ENCODE measurements at regions not wholly inside any gene's neighbourhood (a gene's known extent, or its start where the extent isn't known, plus 50 kb on each side); places are given as distances from the start of the nearest gene placed in this dataset.

DNA sequence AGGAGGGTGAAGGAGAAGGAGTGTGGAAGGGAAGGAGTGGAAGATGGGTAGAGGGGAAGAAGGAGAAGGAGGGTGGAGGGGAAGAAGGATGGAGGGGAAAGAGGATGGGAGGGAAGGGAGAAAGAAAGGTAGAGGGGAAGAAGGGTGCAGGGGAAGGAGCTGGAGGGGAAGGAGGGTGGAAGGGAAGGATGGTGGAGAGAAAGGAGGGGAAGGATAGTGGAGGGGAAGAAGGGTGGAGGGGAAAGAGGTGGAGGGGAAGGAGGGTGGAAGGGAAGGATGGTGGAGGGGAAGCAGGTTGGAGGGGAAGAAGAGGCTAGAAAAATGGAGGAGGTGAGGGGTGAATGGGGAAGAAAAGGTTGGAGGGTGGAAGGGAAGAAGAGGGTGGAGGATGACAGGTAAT, 927.9 kb downstream of the UQCRFS1 start:
- ATAC-seq (ENCODE audit: insufficient number of reproducible peaks, low FRiP score, low read depth) (no peak), DNase-seq (ENCODE audit: low spot score) (no peak)
- H3K27me3 ChIP-seq (replicated peaks; ENCODE audit: insufficient read depth): no peaks in the 10 kb centered on the region
- H3K4me1 ChIP-seq (ENCODE audit: control insufficient read depth in 1 of 2, low read depth in 2 of 2): no peaks in the 10 kb centered on the region
- no peaks in the 10 kb centered on the region for H3K36me3 ChIP-seq
- no peaks in the 10 kb centered on the region for H3K9me3 ChIP-seq
- TF ChIP-seq, protein P1, sequence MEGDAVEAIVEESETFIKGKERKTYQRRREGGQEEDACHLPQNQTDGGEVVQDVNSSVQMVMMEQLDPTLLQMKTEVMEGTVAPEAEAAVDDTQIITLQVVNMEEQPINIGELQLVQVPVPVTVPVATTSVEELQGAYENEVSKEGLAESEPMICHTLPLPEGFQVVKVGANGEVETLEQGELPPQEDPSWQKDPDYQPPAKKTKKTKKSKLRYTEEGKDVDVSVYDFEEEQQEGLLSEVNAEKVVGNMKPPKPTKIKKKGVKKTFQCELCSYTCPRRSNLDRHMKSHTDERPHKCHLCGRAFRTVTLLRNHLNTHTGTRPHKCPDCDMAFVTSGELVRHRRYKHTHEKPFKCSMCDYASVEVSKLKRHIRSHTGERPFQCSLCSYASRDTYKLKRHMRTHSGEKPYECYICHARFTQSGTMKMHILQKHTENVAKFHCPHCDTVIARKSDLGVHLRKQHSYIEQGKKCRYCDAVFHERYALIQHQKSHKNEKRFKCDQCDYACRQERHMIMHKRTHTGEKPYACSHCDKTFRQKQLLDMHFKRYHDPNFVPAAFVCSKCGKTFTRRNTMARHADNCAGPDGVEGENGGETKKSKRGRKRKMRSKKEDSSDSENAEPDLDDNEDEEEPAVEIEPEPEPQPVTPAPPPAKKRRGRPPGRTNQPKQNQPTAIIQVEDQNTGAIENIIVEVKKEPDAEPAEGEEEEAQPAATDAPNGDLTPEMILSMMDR (IDR thresholded peaks at IDR 0.05): no peak
- no peak overlapping the region for H3K27ac ChIP-seq
- H3K4me3 ChIP-seq: no peak overlapping the region

DNA sequence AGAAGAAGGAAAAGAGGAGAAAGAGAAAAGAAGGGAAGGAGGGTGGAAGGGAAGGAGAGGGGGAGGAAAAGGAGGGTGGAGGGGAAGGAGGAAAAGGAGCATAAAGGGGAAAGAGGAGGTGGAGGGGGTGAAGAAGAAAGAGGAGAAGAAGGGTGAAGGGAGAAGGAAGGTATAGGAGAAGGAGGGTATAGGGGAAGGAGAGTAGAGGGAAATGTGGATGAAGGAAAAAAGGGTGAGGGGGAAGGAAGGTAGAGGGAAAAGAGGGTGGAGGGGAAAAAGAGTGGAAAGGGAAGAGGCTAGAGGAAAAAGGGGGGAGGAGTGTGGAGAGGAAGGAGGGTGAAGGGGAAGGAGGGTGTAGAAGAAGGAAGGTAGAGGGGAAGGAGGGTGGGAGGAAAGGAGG, 928.6 kb downstream of the UQCRFS1 start:
- Histone ChIP-seq H3K4me3 (no peak overlapping the region), H3K27ac (no peak overlapping the region), H3K36me3 (no peaks in the 10 kb centered on the region), H3K27me3 (replicated peaks; ENCODE audit: insufficient read depth) (no peaks in the 10 kb centered on the region), H3K9me3 (no peaks in the 10 kb centered on the region), H3K4me1 (ENCODE audit: control insufficient read depth in 1 of 2, low read depth in 2 of 2) (no peaks in the 10 kb centered on the region)
- ATAC-seq (ENCODE audit: insufficient number of reproducible peaks, low FRiP score, low read depth) (no peak), DNase-seq (ENCODE audit: low spot score) (no peak)
- TF ChIP-seq, protein P1 (IDR thresholded peaks at IDR 0.05): no peak

DNA sequence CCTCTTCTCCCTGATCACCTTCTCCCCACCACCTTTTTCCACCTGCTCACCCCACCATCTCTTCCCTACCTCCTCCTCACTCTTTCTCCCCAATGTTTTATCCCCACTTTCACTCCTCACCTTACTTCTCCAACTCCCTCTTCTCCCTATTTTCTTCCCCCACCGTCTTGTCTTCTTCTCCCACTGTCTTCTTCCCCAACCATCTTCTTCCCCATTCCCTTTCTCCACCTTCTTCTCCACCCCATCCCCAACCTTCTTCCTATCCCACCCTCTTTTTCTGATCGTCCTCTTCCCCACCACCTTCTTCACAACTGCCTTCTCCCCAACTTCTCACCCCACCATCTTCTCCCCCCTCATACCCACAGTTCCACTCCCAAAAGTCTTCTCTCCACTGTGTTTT, 929.4 kb downstream of the UQCRFS1 start:
- no peaks in the 10 kb centered on the region for H3K27me3 ChIP-seq (replicated peaks; ENCODE audit: insufficient read depth)
- H3K4me1 ChIP-seq (ENCODE audit: control insufficient read depth in 1 of 2, low read depth in 2 of 2): no peaks in the 10 kb centered on the region
- no peaks in the 10 kb centered on the region for H3K36me3 ChIP-seq
- H3K4me3 ChIP-seq: no peak overlapping the region
- ATAC-seq (ENCODE audit: insufficient number of reproducible peaks, low FRiP score, low read depth): no peak
- H3K9me3 ChIP-seq: no peaks in the 10 kb centered on the region
- DNase-seq (ENCODE audit: low spot score): no peak
- no peak overlapping the region for H3K27ac ChIP-seq
- TF ChIP-seq, protein P1 (IDR thresholded peaks at IDR 0.05): no peak

DNA sequence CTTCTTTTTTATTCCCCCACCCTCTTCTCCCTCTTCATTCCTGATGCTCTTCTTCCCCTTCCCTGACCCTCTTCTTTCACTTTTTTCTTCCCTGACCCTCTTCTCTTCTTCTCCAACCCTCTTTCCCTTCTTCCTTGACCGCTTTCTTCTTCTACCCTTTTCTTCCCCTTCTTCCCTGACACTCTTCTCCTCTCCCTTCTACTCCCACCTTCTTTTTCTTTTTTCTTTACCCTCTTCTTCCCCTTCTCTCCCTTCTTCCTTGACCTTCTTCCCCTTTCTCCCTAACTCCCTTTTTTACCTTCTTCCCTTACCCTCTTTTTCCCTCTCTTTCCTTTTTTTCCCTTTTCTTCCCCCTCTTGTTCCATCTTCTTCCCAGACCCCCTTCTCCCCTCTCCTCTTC, 931.3 kb downstream of the UQCRFS1 start:
- TF ChIP-seq, protein P1 (IDR thresholded peaks at IDR 0.05): no peak
- Histone ChIP-seq H3K4me1 (ENCODE audit: control insufficient read depth in 1 of 2, low read depth in 2 of 2) (no peaks in the 10 kb centered on the region), H3K36me3 (no peaks in the 10 kb centered on the region), H3K4me3 (no peak overlapping the region), H3K9me3 (no peaks in the 10 kb centered on the region), H3K27me3 (replicated peaks; ENCODE audit: insufficient read depth) (no peaks in the 10 kb centered on the region), H3K27ac (no peak overlapping the region)
- ATAC-seq (ENCODE audit: insufficient number of reproducible peaks, low FRiP score, low read depth): no peak
- no peak for DNase-seq (ENCODE audit: low spot score)

DNA sequence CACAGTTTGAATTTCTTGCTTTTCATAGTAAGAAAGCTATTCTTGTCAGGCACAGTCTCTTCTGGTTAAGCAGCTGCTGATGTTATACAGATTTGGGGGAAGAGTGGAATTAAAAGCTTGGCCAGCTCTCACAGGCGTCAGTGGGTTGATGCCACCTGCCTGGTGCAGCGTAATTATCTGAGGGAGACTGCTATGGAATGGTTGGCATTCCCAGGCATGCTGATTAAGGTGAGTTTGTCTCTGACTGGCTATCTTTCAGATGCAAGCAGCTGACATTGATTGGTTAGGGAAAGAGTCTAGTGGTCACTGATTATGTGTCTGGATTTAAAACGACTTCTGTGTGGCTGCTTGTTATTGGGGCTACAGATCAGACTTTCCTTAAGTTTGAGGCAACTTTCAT, 948.4 kb downstream of the UQCRFS1 start:
- DNase-seq (ENCODE audit: low spot score) (no peak), ATAC-seq (ENCODE audit: insufficient number of reproducible peaks, low FRiP score, low read depth) (no peak)
- Histone ChIP-seq H3K4me1 (ENCODE audit: control insufficient read depth in 1 of 2, low read depth in 2 of 2) (no peaks in the 10 kb centered on the region), H3K27me3 (replicated peaks; ENCODE audit: insufficient read depth) (no peaks in the 10 kb centered on the region), H3K27ac (no peak overlapping the region), H3K4me3 (no peak overlapping the region), H3K9me3 (no peaks in the 10 kb centered on the region), H3K36me3 (no peaks in the 10 kb centered on the region)
- TF ChIP-seq, protein P1 (IDR thresholded peaks at IDR 0.05): no peak
